GM19438 (cell line): ENCODE measurements at regions not wholly inside any gene's neighbourhood (a gene's known extent, or its start where the extent isn't known, plus 50 kb on each side); places are given as distances from the start of the nearest gene placed in this dataset.

ENCODE experiments used
- ATAC-seq: cut with Tn5 transposase; IDR thresholded peaks from one replicate; pipeline ENCODE4 v1.9.1; 2021; ENCODE audit warnings: low read depth; ENCODE audit not compliant: unreplicated experiment

GRCh38 chr13:40069173-40070044 lies 413.9 kb downstream of the COG6 start:
- ATAC-seq: peak; percentile 84

- ATAC-seq: no peak
Measured at GRCh38 chr13:40070357-40070756, 414.9 kb downstream of the COG6 start.

DNA sequence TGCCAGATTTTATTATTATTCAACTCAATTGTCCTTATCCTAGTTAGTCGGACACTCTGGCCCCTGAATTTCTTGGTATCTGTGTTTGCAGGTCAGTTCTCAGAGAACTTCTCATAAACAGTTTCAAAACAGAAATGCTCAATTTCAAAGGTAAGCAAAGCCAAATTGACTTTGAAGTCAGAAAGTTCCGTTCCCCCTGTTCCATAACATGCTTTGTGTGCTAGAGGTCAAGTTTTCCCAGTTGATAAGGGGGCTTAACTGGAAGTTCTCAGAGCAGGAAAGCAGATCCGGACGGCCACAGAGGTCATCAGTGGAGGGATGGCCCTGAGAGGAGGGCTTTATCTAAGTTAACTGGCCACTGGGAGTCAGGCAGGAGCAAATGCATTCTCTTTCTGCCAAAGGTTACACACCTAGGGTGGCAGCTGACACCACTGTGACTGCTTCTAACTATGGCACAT lies 417.2 kb downstream of the COG6 start:
- no peak for ATAC-seq

GRCh38 chr13:40074338-40074737 lies 418.9 kb downstream of the COG6 start:
- ATAC-seq: no peak

DNA sequence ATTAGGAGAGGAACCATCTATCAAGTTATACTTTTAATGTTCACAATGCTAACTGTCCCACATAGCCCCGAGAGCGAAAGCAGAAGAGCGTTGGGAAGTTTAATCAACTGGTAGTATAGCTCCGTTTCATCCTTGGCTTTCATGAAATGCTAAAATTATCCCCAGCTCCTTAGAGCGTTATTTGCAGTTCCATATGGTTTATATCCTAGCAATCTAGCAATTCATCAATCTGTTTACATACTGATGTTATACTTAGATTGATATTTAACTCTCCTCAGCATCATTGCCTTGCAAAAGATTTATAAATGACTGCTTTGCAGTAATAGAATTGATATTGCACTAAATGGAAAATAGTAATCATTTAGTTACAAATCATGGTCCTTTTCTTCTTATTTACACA lies 419.8 kb downstream of the COG6 start:
- no peak for ATAC-seq

GRCh38 chr13:40076765-40077362 lies 421.4 kb downstream of the COG6 start:
- no peak for ATAC-seq

GRCh38 chr13:40077396-40078027 lies 422.1 kb downstream of the COG6 start:
- ATAC-seq: no peak

GRCh38 chr13:40079721-40080120 lies 424.3 kb downstream of the COG6 start:
- no peak for ATAC-seq

GRCh38 chr13:40080676-40081075 lies 425.2 kb downstream of the COG6 start:
- no peak for ATAC-seq

DNA sequence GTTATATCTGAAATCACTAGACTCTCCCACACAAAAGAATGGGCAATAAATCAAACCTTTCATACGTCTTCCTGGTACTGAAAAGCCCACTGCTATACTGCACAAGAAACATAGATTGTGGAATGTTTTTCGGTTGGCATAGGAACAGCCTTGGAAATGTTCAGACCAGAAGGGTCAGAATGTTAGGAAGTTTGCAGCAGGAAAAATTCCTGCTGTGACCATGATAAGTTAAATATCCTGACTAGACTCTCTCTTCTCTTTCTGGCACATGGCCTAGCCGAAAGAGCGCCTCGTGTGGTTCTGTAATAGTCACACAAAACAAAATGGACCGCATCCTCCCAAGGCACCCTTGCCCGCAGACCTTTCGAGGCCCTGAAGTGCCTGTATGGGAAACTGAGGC lies 427.2 kb downstream of the COG6 start:
- no peak for ATAC-seq

DNA sequence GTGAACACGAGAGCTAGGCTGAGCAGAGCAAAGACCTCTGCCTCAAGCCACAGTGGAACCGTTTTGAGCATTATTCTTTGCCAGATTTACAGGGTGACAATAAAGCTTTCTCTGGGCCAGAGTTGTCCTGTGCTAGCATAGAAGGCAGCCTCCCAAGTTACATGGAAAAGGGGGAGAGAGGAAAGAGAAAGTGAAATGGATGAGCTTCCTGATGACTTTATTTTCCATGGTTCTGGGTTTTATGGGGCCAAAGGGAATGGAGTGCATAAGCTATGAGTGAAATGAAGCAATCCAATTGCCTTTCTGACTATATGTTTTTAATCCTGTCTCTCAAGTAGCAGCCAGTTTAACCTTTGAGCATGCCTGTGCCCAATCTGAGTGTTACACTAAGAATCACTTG lies 428.4 kb downstream of the COG6 start:
- ATAC-seq: no peak

DNA sequence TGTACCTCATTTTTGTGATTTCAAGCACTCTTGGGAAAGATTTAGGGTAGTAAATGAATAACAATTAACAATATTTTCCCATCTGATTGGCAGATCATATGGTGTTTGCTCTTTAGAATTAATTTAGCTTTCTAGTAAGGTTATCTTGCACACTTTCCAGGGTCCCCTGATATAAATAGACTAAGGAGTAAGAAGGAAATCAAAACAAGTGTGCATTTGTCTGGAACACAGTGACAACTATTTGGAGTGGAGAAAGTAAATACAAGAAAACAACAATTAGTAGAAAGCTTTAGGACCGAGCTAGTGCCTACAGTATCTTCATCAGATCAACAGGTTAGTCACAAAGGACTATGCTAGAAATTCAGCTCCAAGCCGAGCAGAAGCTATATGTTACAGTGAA lies 429.5 kb downstream of the COG6 start:
- no peak for ATAC-seq

DNA sequence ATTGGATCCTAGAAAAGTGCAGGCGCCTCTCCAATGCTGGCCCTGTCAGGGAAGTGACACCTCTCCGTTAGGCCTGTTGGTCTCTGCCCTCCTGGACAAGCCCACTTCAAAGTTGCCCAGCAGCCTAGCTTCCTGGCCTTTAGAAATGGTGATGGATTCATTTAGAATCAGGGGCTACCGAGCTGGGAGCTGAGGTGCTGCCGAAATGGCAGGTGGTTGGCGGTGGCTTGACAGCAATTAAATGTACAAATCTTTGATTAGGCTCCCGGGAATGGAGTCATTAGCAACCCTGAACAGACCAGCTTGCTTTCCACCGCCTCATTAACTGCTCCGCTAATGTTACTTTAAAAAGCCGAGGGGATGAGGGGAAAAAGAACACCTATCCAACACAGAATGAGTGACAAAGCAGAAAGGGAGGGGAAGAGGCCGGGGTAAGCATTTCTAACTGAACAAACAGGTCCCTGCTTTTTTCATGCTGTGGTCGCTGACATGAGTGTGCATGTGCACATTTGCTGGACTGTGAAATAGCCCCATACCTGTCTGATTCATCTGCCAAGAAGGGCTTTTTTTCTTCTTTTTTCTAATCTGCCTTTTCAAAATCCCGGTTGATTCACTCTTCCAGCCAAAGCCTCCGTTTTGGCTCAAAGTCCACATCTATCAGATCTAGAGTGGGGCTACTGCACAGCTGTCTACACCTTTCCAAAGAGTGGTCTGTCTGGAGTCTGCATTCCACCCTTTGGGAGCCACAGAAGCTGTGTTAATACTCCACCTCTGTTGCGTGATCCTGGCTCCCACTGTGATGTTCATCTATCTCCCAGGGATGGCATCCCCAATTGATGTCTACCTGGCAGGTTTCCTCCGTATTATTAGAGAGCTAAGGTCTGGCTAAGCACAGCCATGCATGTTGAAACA lies 431.9 kb downstream of the COG6 start:
- no peak for ATAC-seq

DNA sequence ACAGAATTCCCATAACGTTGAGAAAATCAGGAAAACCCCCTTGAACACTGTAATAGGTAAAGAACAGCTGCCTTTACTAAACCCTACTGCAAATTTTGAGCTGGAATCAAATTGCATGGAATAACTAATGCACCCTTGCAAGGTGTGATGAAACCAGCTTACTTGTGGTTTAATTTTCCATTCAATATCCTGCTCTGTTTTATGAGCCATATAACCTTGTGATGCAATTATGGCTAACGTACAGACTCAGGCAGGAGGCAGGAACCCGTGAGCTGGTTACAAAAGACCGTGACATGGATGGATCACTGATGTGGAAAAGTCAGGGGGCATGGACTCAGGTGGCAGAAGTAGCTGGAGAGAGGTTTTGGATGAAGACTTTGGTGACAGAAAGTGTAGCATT lies 438.6 kb downstream of the COG6 start:
- no peak for ATAC-seq

GRCh38 chr13:40095695-40096356 lies 440.4 kb downstream of the COG6 start:
- no peak for ATAC-seq

- ATAC-seq: no peak
Measured at GRCh38 chr13:40096357-40096901, 441.0 kb downstream of the COG6 start.

GRCh38 chr13:40098246-40098645 lies 442.8 kb downstream of the COG6 start:
- no peak for ATAC-seq

DNA sequence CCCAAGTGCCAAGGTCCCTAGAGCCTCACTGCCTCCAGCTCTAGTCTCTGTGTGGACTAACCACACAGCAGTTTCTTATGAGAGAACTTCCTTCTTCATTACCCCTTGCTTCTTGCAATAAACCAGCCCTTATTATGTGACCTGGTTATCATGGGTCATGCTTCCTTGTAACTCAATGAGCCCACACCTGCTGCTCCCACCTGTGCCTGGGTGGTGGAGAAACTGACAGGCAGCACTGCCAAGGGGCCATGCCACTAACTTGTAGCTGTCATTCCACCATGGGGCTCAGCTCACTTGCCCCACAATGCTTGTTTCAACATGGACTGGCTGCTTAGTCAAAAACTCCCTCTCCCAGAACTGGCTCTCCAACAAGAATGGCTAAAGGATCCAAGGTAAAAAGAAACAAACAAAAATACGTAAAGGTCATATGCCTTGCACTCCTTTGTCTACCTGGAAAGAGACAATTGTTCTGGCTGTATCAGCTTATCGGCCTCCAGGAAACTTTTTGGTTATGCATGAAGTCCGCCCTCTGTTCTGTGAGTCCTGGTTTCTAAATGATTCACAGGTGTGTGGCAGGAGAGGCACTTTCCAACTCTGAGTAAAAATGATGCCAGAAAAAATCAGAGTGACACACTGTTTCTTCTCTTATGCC lies 446.4 kb downstream of the COG6 start:
- ATAC-seq: peak; percentile 81

DNA sequence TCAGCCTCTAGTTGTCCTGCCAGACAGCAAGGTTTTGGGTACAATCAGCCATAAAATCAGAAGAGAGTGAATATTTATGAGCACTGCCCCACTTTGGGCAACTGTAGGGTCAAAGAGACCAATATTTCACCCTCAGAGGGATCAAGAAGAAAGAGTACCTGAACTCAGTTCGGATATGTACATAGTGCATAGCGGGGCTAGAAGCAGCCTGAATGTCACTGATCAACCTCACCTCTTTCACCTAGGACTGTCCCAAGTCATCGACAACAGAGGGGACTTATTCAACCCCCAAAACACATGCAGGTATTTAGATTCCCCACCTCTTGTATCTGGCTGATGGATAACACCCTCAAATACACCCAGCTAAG lies 446.9 kb downstream of the COG6 start:
- no peak for ATAC-seq
